HCT116 (cell line): ENCODE measurements at regions not wholly inside any gene's neighbourhood (a gene's known extent, or its start where the extent isn't known, plus 50 kb on each side); places are given as distances from the start of the nearest gene placed in this dataset.

Source experiments
- CTCF ChIP-seq, 3 experiments: fragments of 200-600 bp in 1 of 3; sonication (generic) in 1 of 3; IDR thresholded peaks in 2 of 3; conservative IDR thresholded peaks in 1 of 3; 2 replicates each; pipeline ENCODE4 v1.5.1; 2012 to 2017; ENCODE audit warnings: low read depth in 2 of 3, low read length in 2 of 3, antibody characterized with exemption in 1 of 3, borderline replicate concordance in 1 of 3, control low read depth in 1 of 3, mild to moderate bottlenecking in 1 of 3, mixed read lengths in 1 of 3, mixed run types in 1 of 3, moderate library complexity in 1 of 3; ENCODE audit not compliant: insufficient read depth in 1 of 3
- ELF1 ChIP-seq: IDR thresholded peaks from 2 replicates; pipeline ENCODE4 v1.6.1; 2012; ENCODE audit warnings: low read depth, borderline replicate concordance
- EZH2phosphoT487 ChIP-seq: fragments of 200-600 bp; IDR thresholded peaks from 2 replicates; pipeline ENCODE4 v1.6.1; 2018; ENCODE audit warnings: antibody characterized with exemption, borderline replicate concordance
- POLR2A ChIP-seq: IDR thresholded peaks from 2 replicates; pipeline ENCODE4 v1.7.0; 2011; ENCODE audit warnings: borderline replicate concordance; ENCODE audit not compliant: insufficient read depth, insufficient read length; ENCODE audit errors: extremely low read depth
- POLR2AphosphoS5 ChIP-seq: IDR thresholded peaks from 2 replicates; pipeline ENCODE4 v1.6.1; 2011; ENCODE audit warnings: mild to moderate bottlenecking, low read depth, low read length, moderate library complexity
- ZFX ChIP-seq: fragments of 450-650 bp; IDR thresholded peaks from 2 replicates; pipeline ENCODE4 v1.6.1; 2017

DNA sequence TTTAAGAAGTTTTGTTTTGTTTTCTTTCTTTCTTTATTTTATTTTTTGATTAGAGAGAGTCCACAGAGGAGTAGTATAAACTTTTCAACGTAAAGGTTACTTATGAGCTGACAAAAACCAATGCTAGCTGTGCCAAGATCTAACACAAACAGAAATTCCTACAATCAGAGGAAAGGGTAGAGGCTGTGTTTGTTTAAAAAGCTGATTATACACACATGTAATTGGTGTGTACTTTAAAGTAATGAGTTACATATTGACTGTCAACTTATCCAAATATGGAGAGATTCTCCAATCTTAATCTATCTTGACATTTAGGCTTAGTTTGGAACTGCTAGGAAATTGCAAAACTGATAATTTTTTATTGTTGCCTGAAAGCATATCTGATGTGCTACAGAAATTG lies 63.7 kb upstream of the FAM110C start:
- TF ChIP-seq ZFX (no peak), CTCF (IDR thresholded peaks at IDR 0.05 in 2 of 3, conservative IDR thresholded peaks at IDR 0.05 in 1 of 3; ENCODE audit: borderline replicate concordance in 1 of 3, insufficient read depth in 1 of 3, low read depth in 2 of 3, low read length in 2 of 3) (no peak), POLR2AphosphoS5 (no peak), ELF1 (no peak), EZH2phosphoT487 (no peak), POLR2A (no peak)
